ENCODE measurements at regions not wholly inside any gene's neighbourhood (a gene's known extent, or its start where the extent isn't known, plus 50 kb on each side); places are given as distances from the start of the nearest gene placed in this dataset.

DNA sequence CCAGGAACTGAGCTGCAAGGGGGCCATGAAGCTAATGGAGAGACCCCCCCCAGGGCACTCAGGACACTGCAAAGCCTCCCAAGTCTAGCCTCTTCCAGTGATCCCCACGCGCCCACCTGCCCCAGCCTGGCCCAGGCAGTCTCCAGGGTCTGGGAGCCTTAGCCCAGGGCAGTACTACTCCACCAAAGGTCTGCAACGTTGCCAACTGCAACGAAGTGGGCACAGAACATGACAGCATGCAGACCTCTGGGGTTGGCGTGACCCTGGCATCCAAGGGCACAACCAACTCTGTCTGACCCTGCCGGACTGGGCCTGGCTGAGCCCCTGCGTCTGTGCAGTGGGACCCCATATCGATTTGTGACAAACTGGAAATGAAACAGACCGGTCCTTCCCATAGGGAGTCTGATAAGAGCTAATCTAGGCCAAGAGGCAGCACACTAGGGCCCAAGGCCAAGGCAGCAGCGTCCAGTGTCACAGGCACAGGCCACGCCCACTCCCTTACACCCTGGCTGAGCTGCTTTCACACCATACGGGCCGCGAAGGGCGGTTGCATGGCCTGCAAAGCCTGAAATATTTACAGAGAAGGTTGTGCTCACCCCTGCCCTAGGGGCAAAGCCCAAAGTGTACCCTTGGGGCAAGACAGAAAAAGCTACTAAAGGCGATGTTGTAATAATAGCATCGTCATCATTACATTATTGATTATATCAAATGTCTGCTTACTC lies 76.7 kb downstream of the NCOR2 start:
- TF ChIP-seq, protein P1, sequence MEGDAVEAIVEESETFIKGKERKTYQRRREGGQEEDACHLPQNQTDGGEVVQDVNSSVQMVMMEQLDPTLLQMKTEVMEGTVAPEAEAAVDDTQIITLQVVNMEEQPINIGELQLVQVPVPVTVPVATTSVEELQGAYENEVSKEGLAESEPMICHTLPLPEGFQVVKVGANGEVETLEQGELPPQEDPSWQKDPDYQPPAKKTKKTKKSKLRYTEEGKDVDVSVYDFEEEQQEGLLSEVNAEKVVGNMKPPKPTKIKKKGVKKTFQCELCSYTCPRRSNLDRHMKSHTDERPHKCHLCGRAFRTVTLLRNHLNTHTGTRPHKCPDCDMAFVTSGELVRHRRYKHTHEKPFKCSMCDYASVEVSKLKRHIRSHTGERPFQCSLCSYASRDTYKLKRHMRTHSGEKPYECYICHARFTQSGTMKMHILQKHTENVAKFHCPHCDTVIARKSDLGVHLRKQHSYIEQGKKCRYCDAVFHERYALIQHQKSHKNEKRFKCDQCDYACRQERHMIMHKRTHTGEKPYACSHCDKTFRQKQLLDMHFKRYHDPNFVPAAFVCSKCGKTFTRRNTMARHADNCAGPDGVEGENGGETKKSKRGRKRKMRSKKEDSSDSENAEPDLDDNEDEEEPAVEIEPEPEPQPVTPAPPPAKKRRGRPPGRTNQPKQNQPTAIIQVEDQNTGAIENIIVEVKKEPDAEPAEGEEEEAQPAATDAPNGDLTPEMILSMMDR (IDR thresholded peaks at IDR 0.05; ENCODE audit: insufficient read depth, low read length, poor library complexity, severe bottlenecking), result no peak
- no peak for TF ChIP-seq EZH2phosphoT487 (conservative IDR thresholded peaks at IDR 0.05; ENCODE audit: low read length)

Measured in SU-DHL-6 (cell line).